A673 (cell line): ENCODE measurements at regions not wholly inside any gene's neighbourhood (a gene's known extent, or its start where the extent isn't known, plus 50 kb on each side); places are given as distances from the start of the nearest gene placed in this dataset.

Source experiments
- CTCF ChIP-seq: fragments of 300-800, 200-600 bp; sonication (generic); conservative IDR thresholded peaks from 2 replicates; pipeline ENCODE4 v1.5.1; 2017; ENCODE audit warnings: low read depth, mild to moderate bottlenecking, antibody characterized with exemption, low read length, moderate library complexity, mixed read lengths
- EZH2 ChIP-seq: fragments of 200-600 bp; sonication (generic); IDR thresholded peaks from 2 replicates; pipeline ENCODE4 v1.6.1; 2017; ENCODE audit warnings: borderline replicate concordance, low read depth, mild to moderate bottlenecking, mixed read lengths, antibody characterized with exemption, low read length; ENCODE audit not compliant: poor library complexity, severe bottlenecking

GRCh38 chr11:131092469-131092868, 176.2 kb upstream of the SNX19 start:
- TF ChIP-seq CTCF, result no peak
- TF ChIP-seq EZH2, result no peak
